Esophagus (tissue), 2 donors: ENCODE measurements at regions not wholly inside any gene's neighbourhood (a gene's known extent, or its start where the extent isn't known, plus 50 kb on each side); places are given as distances from the start of the nearest gene placed in this dataset.

Experiments
- H3K27ac ChIP-seq, 2 donors: one replicate each; pipeline ENCODE4 v1.5.1; 2013; ENCODE audit warnings: low read depth in 2 of 2, mild to moderate bottlenecking in 2 of 2, inconsistent platforms in 1 of 2, low read length in 1 of 2, moderate library complexity in 1 of 2
- H3K27me3 ChIP-seq, 2 donors: one replicate each; pipeline ENCODE4 v1.6.1; 2013; ENCODE audit warnings: low read length in 2 of 2, control low read depth in 1 of 2, mild to moderate bottlenecking in 1 of 2; ENCODE audit not compliant: insufficient read depth in 2 of 2, control insufficient read depth in 1 of 2
- H3K36me3 ChIP-seq, 2 donors: one replicate each; pipeline ENCODE4 v1.6.1; 2013; ENCODE audit warnings: low read length in 1 of 2; ENCODE audit not compliant: control insufficient read depth in 2 of 2, insufficient read depth in 2 of 2
- H3K4me1 ChIP-seq, 2 donors: one replicate each; pipeline ENCODE4 v1.6.1; 2013; ENCODE audit warnings: low read length in 1 of 2; ENCODE audit not compliant: control insufficient read depth in 2 of 2, insufficient read depth in 2 of 2
- H3K4me3 ChIP-seq, 2 donors: one replicate each; pipeline ENCODE4 v1.5.1; 2013; ENCODE audit warnings: low read length in 2 of 2, mild to moderate bottlenecking in 2 of 2, low read depth in 1 of 2, moderate library complexity in 1 of 2
- H3K9me3 ChIP-seq, 2 donors: one replicate each; pipeline ENCODE4 v1.6.1; 2013; ENCODE audit warnings: mild to moderate bottlenecking in 2 of 2, low read depth in 1 of 2, low read length in 1 of 2, moderate library complexity in 1 of 2; ENCODE audit not compliant: control insufficient read depth in 2 of 2, insufficient read depth in 1 of 2
- WGBS, 2 donors: extraction: QIAGEN DNeasy Blood & Tissue Kit; methylation state at CpG; one replicate each; pipeline ENCODE4 v1.1.7; 2013; 5-methylcytosine and 5-hydroxymethylcytosine counted together
- donor health status: healthy with polysubstance abuse.
- donor health status: Bipolar disorder and iron deficiency.

GRCh38 chr21:38951095-38951730, 145.5 kb downstream of the ETS2 start:
- WGBS, 2 donors: 75 to 82% methylated on average over 1 of the region's 1 CpG
- no peaks in the 10 kb centered on the region for H3K27me3 ChIP-seq
- peaks cover 0 to 7% of the 10 kb centered on the region in 2 donors for H3K4me1 ChIP-seq
- no peaks in the 10 kb centered on the region for H3K9me3 ChIP-seq
- no peak overlapping the region for H3K27ac ChIP-seq
- no peak overlapping the region for H3K4me3 ChIP-seq
- H3K36me3 ChIP-seq: no peaks in the 10 kb centered on the region

DNA sequence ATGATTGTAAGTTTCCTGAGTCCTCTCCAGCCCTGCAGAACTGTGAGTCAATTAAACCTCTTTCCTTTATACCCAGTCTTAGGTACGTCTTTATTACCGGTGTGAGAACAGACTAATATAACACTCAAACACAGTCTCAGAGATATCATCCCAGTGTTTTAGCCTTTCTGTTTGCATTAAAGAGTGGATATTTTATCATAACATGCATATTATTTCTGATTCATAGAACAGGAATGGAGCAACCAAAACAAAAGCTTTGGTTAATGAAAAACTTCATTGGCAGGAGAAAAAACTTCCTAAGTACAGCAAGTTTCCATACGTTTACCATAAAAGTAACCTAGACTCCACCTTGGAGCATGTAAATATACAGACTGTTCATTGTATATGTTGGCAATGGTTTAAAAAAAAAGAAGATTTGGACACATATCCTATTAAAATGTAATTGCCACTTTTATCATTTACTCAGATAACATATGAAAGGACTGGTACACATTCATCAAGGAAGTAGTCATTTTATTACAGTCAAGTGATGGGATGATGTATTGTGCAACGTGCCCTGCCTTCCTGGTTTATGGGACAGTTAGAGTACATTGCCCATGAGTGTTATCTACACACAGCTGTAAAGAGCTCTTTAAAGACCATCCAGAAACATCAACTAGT, 144.8 kb downstream of the ETS2 start:
- no peak overlapping the region for H3K4me3 ChIP-seq

GRCh38 chr21:38949070-38949380, 143.3 kb downstream of the ETS2 start:
- Histone ChIP-seq H3K4me3 (no peak overlapping the region), H3K4me1 (peaks cover 0 to 5% of the 10 kb centered on the region in 2 donors), H3K27ac (no peak overlapping the region), H3K27me3 (no peaks in the 10 kb centered on the region), H3K9me3 (no peaks in the 10 kb centered on the region), H3K36me3 (no peaks in the 10 kb centered on the region)
- 88 to 91% methylated on average over 1 of the region's 1 CpG for WGBS, 2 donors

More for the DNA sequence above, 144.8 kb downstream of the ETS2 start:
- Histone ChIP-seq H3K27ac (no peak overlapping the region), H3K9me3 (no peaks in the 10 kb centered on the region), H3K27me3 (no peaks in the 10 kb centered on the region), H3K4me1 (peaks cover 0 to 5% of the 10 kb centered on the region in 2 donors), H3K36me3 (no peaks in the 10 kb centered on the region)
- WGBS, 2 donors: 62% methylated on average over 4 of the region's 4 CpGs

DNA sequence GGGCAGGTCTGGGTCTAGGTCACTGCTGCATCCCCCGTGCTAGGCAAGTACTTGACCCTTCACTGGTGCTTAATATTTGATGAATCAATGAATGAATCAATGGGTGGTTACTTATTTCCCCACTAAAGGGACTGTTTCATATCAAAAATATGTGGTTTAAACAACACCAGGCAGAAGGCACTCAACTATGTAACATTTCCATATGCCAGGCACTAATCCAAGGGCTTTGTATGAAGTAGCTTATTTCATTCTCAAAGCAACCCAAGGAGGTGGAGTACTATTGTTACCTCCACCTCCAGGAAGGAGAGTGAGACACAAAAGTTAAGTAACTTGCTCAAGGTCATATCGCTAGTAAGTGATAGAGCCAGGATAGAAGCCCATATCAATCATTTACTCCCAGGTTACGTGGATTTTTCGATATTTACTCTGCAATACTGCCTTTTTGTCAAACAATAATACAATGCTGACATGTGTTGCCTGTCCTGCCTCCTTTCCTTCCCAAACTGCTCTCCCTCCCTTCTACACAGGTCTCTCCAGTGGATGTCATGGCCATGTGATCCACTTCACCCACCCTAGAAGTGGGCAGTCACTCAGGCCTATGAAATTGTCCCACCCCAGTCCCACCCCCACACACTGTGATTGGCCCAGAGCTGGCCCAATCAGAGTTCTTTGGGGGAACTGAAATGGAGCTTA, 142.8 kb downstream of the ETS2 start:
- WGBS, 2 donors: 69 to 71% methylated on average over 4 of the region's 4 CpGs
- H3K4me1 ChIP-seq: peaks cover 0 to 5% of the 10 kb centered on the region in 2 donors
- no peaks in the 10 kb centered on the region for H3K36me3 ChIP-seq
- H3K9me3 ChIP-seq: no peaks in the 10 kb centered on the region
- no peak overlapping the region for H3K27ac ChIP-seq
- no peak overlapping the region for H3K4me3 ChIP-seq
- H3K27me3 ChIP-seq: no peaks in the 10 kb centered on the region

GRCh38 chr21:38945545-38946245, 140.0 kb downstream of the ETS2 start:
- no peaks in the 10 kb centered on the region for H3K27me3 ChIP-seq
- no peaks in the 10 kb centered on the region for H3K9me3 ChIP-seq
- 72% methylated on average over 17 of the region's 17 CpGs for WGBS, 2 donors
- no peak overlapping the region for H3K4me3 ChIP-seq
- H3K4me1 ChIP-seq: peaks cover 0 to 2% of the 10 kb centered on the region in 2 donors
- no peaks in the 10 kb centered on the region for H3K36me3 ChIP-seq
- no peak overlapping the region for H3K27ac ChIP-seq

DNA sequence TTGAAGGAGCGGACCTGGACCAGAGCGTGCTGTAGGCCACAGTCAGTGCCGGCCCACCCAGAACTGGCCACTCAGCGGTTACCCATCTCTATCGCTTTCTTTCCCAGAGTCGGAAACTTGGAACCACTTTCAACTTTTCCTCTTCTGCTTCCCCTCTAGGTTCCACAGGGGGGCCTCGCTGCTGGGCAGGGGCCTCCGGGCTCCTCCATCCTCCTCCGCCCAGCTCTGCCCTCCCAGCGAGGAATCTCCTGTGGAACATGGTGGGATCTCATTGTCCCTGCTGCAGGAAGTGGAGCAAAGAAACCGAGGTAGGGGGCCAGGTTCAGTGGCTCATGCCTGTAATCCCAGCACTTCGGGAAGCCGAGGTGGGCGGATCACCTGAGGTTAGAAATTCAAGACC, 139.2 kb downstream of the ETS2 start:
- Histone ChIP-seq H3K9me3 (no peaks in the 10 kb centered on the region), H3K4me3 (no peak overlapping the region), H3K4me1 (peaks cover 0 to 2% of the 10 kb centered on the region in 2 donors), H3K27me3 (no peaks in the 10 kb centered on the region), H3K27ac (no peak overlapping the region), H3K36me3 (no peaks in the 10 kb centered on the region)
- WGBS, 2 donors: 85 to 91% methylated on average over 14 of the region's 14 CpGs

DNA sequence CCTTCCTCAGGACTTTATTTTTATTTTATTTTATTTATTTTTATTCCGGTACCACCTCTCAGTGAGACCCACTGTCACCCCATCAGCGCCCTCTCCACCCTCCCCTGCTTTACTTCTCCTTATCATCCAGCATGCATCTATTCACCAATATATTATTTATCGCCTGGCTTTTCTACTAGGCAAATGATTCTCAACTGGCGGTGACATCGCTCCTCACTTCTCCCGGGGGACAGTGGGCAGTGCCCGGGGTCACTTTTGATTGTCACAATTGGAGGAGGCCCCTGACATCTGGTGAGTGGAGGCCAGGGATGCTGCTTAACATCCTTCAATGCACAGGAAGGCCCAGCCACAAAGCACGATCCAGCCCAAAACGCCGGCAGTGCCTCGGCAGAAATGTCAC, 138.7 kb downstream of the ETS2 start:
- 93 to 96% methylated on average over 11 of the region's 11 CpGs for whole genome bisulfite sequencing, 2 donors
- Histone ChIP-seq H3K36me3 (no peaks in the 10 kb centered on the region), H3K4me1 (peaks cover 0 to 2% of the 10 kb centered on the region in 2 donors), H3K27ac (no peak overlapping the region), H3K27me3 (no peaks in the 10 kb centered on the region), H3K9me3 (no peaks in the 10 kb centered on the region), H3K4me3 (no peak overlapping the region)

- H3K27ac ChIP-seq: no peak overlapping the region
- H3K4me1 ChIP-seq: peaks cover 0 to 2% of the 10 kb centered on the region in 2 donors
- no peaks in the 10 kb centered on the region for H3K36me3 ChIP-seq
- H3K4me3 ChIP-seq: no peak overlapping the region
- H3K9me3 ChIP-seq: no peaks in the 10 kb centered on the region
- H3K27me3 ChIP-seq: no peaks in the 10 kb centered on the region
- WGBS, 2 donors: 90 to 94% methylated on average over 7 of the region's 7 CpGs
These were observed 137.1 kb downstream of the ETS2 start for GRCh38 chr21:38942748-38943211.

DNA sequence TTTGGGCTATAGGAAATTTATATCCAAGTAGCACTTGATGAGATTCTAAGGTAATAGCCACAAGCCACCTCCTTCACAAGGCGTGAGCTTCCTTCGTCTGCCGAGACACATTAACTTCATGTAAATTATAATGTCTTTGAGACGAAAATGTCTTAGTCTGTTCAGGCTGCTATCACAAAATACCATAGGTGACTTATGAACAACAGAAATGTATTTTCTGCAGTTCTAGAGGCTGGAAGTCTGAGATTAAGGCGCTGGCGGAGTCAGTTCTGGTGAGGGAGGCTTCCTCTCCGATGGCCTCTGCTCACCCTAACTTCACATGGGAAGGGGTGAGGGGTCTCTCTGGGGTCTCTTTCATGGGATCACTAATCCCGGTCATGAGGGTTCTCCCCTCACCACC, 133.0 kb downstream of the ETS2 start:
- H3K4me3 ChIP-seq: no peak overlapping the region
- no peaks in the 10 kb centered on the region for H3K9me3 ChIP-seq
- H3K36me3 ChIP-seq: no peaks in the 10 kb centered on the region
- no peaks in the 10 kb centered on the region for H3K27me3 ChIP-seq
- no peaks in the 10 kb centered on the region for H3K4me1 ChIP-seq
- 83 to 84% methylated on average over 8 of the region's 8 CpGs for WGBS, 2 donors
- H3K27ac ChIP-seq: no peak overlapping the region
